Ovary (tissue), 3 donors: ENCODE measurements at regions not wholly inside any gene's neighbourhood (a gene's known extent, or its start where the extent isn't known, plus 50 kb on each side); places are given as distances from the start of the nearest gene placed in this dataset.

ENCODE experiments used
- EP300 ChIP-seq: sonication (generic); formaldehyde crosslinking; IDR thresholded peaks from one replicate; pipeline ENCODE4 v1.6.1; 2017; ENCODE audit warnings: antibody characterized with exemption
- TF ChIP-seq, protein P1 (sequence below), 3 donors: fragments of 450-650 bp in 2 of 3; fragments of 200-600 bp in 1 of 3; IDR thresholded peaks; one replicate each; pipeline versions ENCODE4 v1.5.1 to v1.8.0; 2016 to 2022; ENCODE audit warnings: antibody characterized with exemption in 3 of 3, mild to moderate bottlenecking in 1 of 3
- donor health status: DM: no; HTN: no; CAD: no.

DNA sequence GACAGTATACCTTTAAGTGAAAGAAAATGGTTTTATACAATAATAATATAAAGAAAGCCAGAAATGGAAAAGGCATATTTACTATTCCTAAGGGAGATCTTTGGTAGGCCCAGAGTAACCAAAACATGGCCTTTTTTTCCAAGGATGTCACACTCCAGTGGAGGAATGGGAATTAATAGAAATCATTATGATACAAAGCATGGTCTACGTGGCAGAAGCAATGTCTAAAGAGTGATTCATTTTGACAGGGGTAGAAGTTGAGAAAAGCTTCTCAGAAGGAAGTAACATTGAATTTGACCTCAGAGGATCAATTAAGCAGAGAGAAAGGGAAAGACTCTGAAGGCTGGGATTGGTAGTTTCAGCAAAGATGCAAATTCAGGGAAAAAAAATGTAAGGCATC is 208.6 kb downstream of the BTG1 start:
- TF ChIP-seq, protein P1, sequence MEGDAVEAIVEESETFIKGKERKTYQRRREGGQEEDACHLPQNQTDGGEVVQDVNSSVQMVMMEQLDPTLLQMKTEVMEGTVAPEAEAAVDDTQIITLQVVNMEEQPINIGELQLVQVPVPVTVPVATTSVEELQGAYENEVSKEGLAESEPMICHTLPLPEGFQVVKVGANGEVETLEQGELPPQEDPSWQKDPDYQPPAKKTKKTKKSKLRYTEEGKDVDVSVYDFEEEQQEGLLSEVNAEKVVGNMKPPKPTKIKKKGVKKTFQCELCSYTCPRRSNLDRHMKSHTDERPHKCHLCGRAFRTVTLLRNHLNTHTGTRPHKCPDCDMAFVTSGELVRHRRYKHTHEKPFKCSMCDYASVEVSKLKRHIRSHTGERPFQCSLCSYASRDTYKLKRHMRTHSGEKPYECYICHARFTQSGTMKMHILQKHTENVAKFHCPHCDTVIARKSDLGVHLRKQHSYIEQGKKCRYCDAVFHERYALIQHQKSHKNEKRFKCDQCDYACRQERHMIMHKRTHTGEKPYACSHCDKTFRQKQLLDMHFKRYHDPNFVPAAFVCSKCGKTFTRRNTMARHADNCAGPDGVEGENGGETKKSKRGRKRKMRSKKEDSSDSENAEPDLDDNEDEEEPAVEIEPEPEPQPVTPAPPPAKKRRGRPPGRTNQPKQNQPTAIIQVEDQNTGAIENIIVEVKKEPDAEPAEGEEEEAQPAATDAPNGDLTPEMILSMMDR (IDR thresholded peaks at IDR 0.05): no peak
- no peak for TF ChIP-seq EP300
